ENCODE measurements at regions not wholly inside any gene's neighbourhood (a gene's known extent, or its start where the extent isn't known, plus 50 kb on each side); places are given as distances from the start of the nearest gene placed in this dataset.

- no peaks in the 10 kb centered on the region for H3K79me2 ChIP-seq (ENCODE audit: control insufficient read depth, insufficient read depth, low read length)
- no peak overlapping the region for H3K4me3 ChIP-seq (replicated peaks in 1 of 4; ENCODE audit: control extremely low read depth in 1 of 4, insufficient read depth in 1 of 4, low read depth in 3 of 4, low read length in 4 of 4)
- H3K36me3 ChIP-seq (ENCODE audit: control insufficient read depth, insufficient read depth, low read length) = no peaks in the 10 kb centered on the region
- TF ChIP-seq EZH2 (IDR thresholded peaks at IDR 0.05; ENCODE audit: low read length, missing control alignments) = no peak
- no peak for TF ChIP-seq CTCF (conservative IDR thresholded peaks at IDR 0.05 in 1 of 2, IDR thresholded peaks at IDR 0.05 in 1 of 2; ENCODE audit: low read depth in 1 of 2, low read length in 2 of 2)
- no peaks in the 10 kb centered on the region for H3K4me1 ChIP-seq (ENCODE audit: control insufficient read depth, extremely low read depth, insufficient read depth, low read length)
- H3K27me3 ChIP-seq (ENCODE audit: control insufficient read depth, insufficient read depth, low read length) = no peaks in the 10 kb centered on the region
- no peak overlapping the region for H2AFZ ChIP-seq (ENCODE audit: low read length)
- H3K9ac ChIP-seq (ENCODE audit: insufficient read depth, low read length) = no peak overlapping the region
- no peak overlapping the region for H3K27ac ChIP-seq (ENCODE audit: insufficient read depth, low read length)
- H3K9me3 ChIP-seq (ENCODE audit: control insufficient read depth, insufficient read depth, low read depth, low read length) = no peaks in the 10 kb centered on the region
- DNase-seq (ENCODE audit: low read depth in 2 of 2) = no peak
- no peaks in the 10 kb centered on the region for H4K20me1 ChIP-seq (ENCODE audit: control insufficient read depth, extremely low read depth, insufficient read depth, low read length)
- H3K4me2 ChIP-seq (ENCODE audit: extremely low read depth, insufficient read depth, low read length) = no peak overlapping the region
These were observed 257.7 kb downstream of the BAMBI start for GRCh38 chr10:28935061-28935460.

- Histone ChIP-seq H3K4me1 (ENCODE audit: control insufficient read depth, extremely low read depth, insufficient read depth, low read length) (no peaks in the 10 kb centered on the region), H3K27ac (ENCODE audit: insufficient read depth, low read length) (no peak overlapping the region), H3K4me2 (ENCODE audit: extremely low read depth, insufficient read depth, low read length) (no peak overlapping the region), H2AFZ (ENCODE audit: low read length) (no peak overlapping the region), H3K79me2 (ENCODE audit: control insufficient read depth, insufficient read depth, low read length) (no peaks in the 10 kb centered on the region), H3K9me3 (ENCODE audit: control insufficient read depth, insufficient read depth, low read depth, low read length) (no peaks in the 10 kb centered on the region), H3K9ac (ENCODE audit: insufficient read depth, low read length) (no peak overlapping the region), H3K4me3 (replicated peaks in 1 of 4; ENCODE audit: control extremely low read depth in 1 of 4, insufficient read depth in 1 of 4, low read depth in 3 of 4, low read length in 4 of 4) (no peak overlapping the region), H4K20me1 (ENCODE audit: control insufficient read depth, extremely low read depth, insufficient read depth, low read length) (no peaks in the 10 kb centered on the region), H3K27me3 (ENCODE audit: control insufficient read depth, insufficient read depth, low read length) (no peaks in the 10 kb centered on the region), H3K36me3 (ENCODE audit: control insufficient read depth, insufficient read depth, low read length) (no peaks in the 10 kb centered on the region)
- TF ChIP-seq EZH2 (IDR thresholded peaks at IDR 0.05; ENCODE audit: low read length, missing control alignments) (no peak), CTCF (conservative IDR thresholded peaks at IDR 0.05 in 1 of 2, IDR thresholded peaks at IDR 0.05 in 1 of 2; ENCODE audit: low read depth in 1 of 2, low read length in 2 of 2) (no peak)
- no peak for DNase-seq (ENCODE audit: low read depth in 2 of 2)
These were observed 260.6 kb downstream of the BAMBI start for GRCh38 chr10:28937959-28938358.

GRCh38 chr10:28938745-28939144 is 261.4 kb downstream of the BAMBI start:
- H3K4me2 ChIP-seq (ENCODE audit: extremely low read depth, insufficient read depth, low read length) = no peak overlapping the region
- no peak overlapping the region for H3K27ac ChIP-seq (ENCODE audit: insufficient read depth, low read length)
- no peak for TF ChIP-seq EZH2 (IDR thresholded peaks at IDR 0.05; ENCODE audit: low read length, missing control alignments)
- no peak for TF ChIP-seq CTCF (conservative IDR thresholded peaks at IDR 0.05 in 1 of 2, IDR thresholded peaks at IDR 0.05 in 1 of 2; ENCODE audit: low read depth in 1 of 2, low read length in 2 of 2)
- H3K9me3 ChIP-seq (ENCODE audit: control insufficient read depth, insufficient read depth, low read depth, low read length) = no peaks in the 10 kb centered on the region
- no peak overlapping the region for H3K4me3 ChIP-seq (replicated peaks in 1 of 4; ENCODE audit: control extremely low read depth in 1 of 4, insufficient read depth in 1 of 4, low read depth in 3 of 4, low read length in 4 of 4)
- peak in 1 of 2 donors; percentile 56 for DNase-seq (ENCODE audit: low read depth in 2 of 2)
- no peaks in the 10 kb centered on the region for H3K36me3 ChIP-seq (ENCODE audit: control insufficient read depth, insufficient read depth, low read length)
- H3K27me3 ChIP-seq (ENCODE audit: control insufficient read depth, insufficient read depth, low read length) = no peaks in the 10 kb centered on the region
- H2AFZ ChIP-seq (ENCODE audit: low read length) = no peak overlapping the region
- H4K20me1 ChIP-seq (ENCODE audit: control insufficient read depth, extremely low read depth, insufficient read depth, low read length) = no peaks in the 10 kb centered on the region
- no peak overlapping the region for H3K9ac ChIP-seq (ENCODE audit: insufficient read depth, low read length)
- H3K4me1 ChIP-seq (ENCODE audit: control insufficient read depth, extremely low read depth, insufficient read depth, low read length) = no peaks in the 10 kb centered on the region
- no peaks in the 10 kb centered on the region for H3K79me2 ChIP-seq (ENCODE audit: control insufficient read depth, insufficient read depth, low read length)

Data from fibroblast of lung (primary cell).